Transverse colon (tissue), 4 donors: ENCODE measurements at regions not wholly inside any gene's neighbourhood (a gene's known extent, or its start where the extent isn't known, plus 50 kb on each side); places are given as distances from the start of the nearest gene placed in this dataset.

Experiments used
- DNase-seq: peaks from one replicate; pipeline ENCODE4 v3.0.0-alpha.2; 2019
- H3K27ac ChIP-seq, 4 donors: fragments of 200-600 bp; sonication (generic); 2 replicates each; pipeline ENCODE4 v1.5.1; 2016 to 2018; ENCODE audit warnings: inconsistent platforms in 4 of 4
- H3K27me3 ChIP-seq: fragments of 200-600 bp; sonication (generic); 2 replicates; pipeline ENCODE4 v1.5.1; 2017; ENCODE audit warnings: inconsistent platforms
- H3K36me3 ChIP-seq, 4 donors: fragments of 200-600 bp; sonication (generic); 2 replicates each; pipeline ENCODE4 v1.5.1; 2017 to 2019; ENCODE audit warnings: inconsistent platforms in 4 of 4
- H3K4me1 ChIP-seq, 4 donors: fragments of 200-600 bp; sonication (generic); 2 replicates each; pipeline ENCODE4 v1.5.1; 2017 to 2020; ENCODE audit warnings: inconsistent platforms in 4 of 4
- H3K4me3 ChIP-seq, 4 donors: fragments of 200-600 bp; sonication (generic); 1 replicate in 1 of 4; 2 replicates in 3 of 4; pipeline versions ENCODE4 v1.5.1 to v1.6.1; 2017 to 2019; ENCODE audit warnings: inconsistent platforms in 4 of 4
- H3K9me3 ChIP-seq, 2 donors: fragments of 200-600 bp; sonication (generic); 2 replicates each; pipeline ENCODE4 v1.5.1; 2017 to 2019; ENCODE audit warnings: inconsistent platforms in 2 of 2
- EP300 ChIP-seq: sonication (generic); formaldehyde crosslinking; IDR thresholded peaks from one replicate; pipeline ENCODE4 v1.6.1; 2017; ENCODE audit warnings: antibody characterized with exemption, low read depth
- POLR2A ChIP-seq: fragments of 450-650 bp; IDR thresholded peaks from one replicate; pipeline ENCODE4 v1.6.1; 2016; ENCODE audit warnings: antibody characterized with exemption, mild to moderate bottlenecking, moderate library complexity
- POLR2AphosphoS5 ChIP-seq, 3 donors: sonication (generic); formaldehyde crosslinking; IDR thresholded peaks; one replicate each; pipeline ENCODE4 v1.6.1; 2016; ENCODE audit warnings: antibody characterized with exemption in 3 of 3
- WGBS, 2 donors: methylation state at CpG; one replicate each; pipeline ENCODE4 v1.1.5; 2018; ENCODE audit warnings: low coverage in 1 of 2; 5-methylcytosine and 5-hydroxymethylcytosine counted together
- in situ Hi-C, 4 donors: fragments of 200-750 bp; cut with MboI; loops; one replicate each; pipeline versions ENCODE4 v1.15.0 to v1.15.1; 2017; ENCODE audit warnings: low sequenced_read_pairs in 3 of 4, low pct_ligation_motif_present in 1 of 4, low pct_unique_long_range_greater_than_20kb in 1 of 4
- intact Hi-C: fragments of 100-400 bp; cut with DNase I; formaldehyde crosslinking; loops from one replicate; pipeline ENCODE4 v1.15.1; 2023; ENCODE audit warnings: low total_unique reads
- TF ChIP-seq, protein P1 (sequence below), 5 experiments: fragments of 200-600 bp in 3 of 5; fragments of 450-650 bp in 2 of 5; sonication (generic) in 3 of 5; IDR thresholded peaks; 1 replicate in 2 of 5; 2 replicates in 3 of 5; pipeline ENCODE4 v1.5.1; 2016 to 2017; ENCODE audit warnings: antibody characterized with exemption in 5 of 5, inconsistent platforms in 3 of 5, mild to moderate bottlenecking in 2 of 5, moderate library complexity in 1 of 5

DNA sequence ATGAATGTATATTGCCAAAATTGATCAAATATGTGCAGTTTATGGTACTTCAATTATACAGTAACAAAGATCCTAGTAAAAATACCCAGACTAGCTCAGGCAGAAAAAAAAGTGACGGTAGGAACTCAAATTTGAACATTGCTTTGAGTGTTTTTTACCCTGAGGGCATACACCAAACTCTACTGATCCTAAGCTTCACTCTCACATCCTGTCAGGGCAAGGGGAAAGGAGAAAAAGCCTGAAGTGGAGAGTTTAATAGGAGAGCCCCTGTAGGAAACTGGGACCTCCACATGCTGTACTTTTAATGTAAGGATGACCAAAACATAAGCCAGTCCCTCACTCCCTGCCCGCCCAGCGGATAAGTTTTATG is 59.8 kb upstream of the GNG12 start:
- intact Hi-C loops = no loop called here
- Histone ChIP-seq H3K9me3 (no peaks in the 10 kb centered on the region), H3K4me1 (peaks cover 0 to 8% (median 4%) of the 10 kb centered on the region in 4 donors), H3K36me3 (no peaks in the 10 kb centered on the region), H3K4me3 (no peak overlapping the region), H3K27me3 (no peaks in the 10 kb centered on the region), H3K27ac (no peak overlapping the region)
- TF ChIP-seq POLR2A (no peak), POLR2AphosphoS5 (IDR thresholded peaks at IDR 0.05) (no peak), EP300 (no peak)
- TF ChIP-seq, protein P1, sequence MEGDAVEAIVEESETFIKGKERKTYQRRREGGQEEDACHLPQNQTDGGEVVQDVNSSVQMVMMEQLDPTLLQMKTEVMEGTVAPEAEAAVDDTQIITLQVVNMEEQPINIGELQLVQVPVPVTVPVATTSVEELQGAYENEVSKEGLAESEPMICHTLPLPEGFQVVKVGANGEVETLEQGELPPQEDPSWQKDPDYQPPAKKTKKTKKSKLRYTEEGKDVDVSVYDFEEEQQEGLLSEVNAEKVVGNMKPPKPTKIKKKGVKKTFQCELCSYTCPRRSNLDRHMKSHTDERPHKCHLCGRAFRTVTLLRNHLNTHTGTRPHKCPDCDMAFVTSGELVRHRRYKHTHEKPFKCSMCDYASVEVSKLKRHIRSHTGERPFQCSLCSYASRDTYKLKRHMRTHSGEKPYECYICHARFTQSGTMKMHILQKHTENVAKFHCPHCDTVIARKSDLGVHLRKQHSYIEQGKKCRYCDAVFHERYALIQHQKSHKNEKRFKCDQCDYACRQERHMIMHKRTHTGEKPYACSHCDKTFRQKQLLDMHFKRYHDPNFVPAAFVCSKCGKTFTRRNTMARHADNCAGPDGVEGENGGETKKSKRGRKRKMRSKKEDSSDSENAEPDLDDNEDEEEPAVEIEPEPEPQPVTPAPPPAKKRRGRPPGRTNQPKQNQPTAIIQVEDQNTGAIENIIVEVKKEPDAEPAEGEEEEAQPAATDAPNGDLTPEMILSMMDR (IDR thresholded peaks at IDR 0.05) = no peak
- WGBS, 2 donors = 78 to 86% methylated on average over 3 of the region's 3 CpGs
- in situ Hi-C loops = no loop called here
- no peak for DNase-seq

DNA sequence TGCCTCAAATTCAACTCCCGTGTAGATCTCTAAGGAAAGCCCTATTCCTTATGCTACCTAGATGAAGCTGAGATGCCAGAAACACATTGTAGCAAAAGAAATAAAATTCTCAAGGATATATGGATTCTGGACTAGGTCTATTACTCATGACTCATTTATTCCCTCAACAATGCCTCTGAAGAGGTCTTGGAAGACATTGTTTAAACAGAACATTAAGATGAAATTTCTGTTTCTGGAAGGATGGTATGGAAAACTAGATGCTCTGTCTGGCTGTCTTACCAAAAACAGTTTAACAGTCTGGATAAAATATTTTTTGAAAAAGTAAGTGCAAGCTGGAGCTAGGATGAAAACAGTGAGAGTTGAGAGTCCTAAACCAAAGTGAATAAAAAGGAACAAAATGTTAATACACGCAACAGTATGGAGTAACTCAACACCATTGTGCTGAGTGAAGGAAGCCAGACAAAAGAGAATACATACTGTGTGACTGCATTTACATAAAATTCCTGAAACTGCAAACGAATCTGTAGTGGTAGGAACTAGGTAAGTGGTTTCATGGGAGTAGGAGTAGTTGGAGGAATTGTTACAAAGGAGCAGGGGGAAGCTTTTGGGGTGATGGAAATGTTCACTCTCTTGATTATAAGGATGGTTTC is 59.3 kb upstream of the GNG12 start:
- Histone ChIP-seq H3K36me3 (no peaks in the 10 kb centered on the region), H3K27me3 (no peaks in the 10 kb centered on the region), H3K27ac (no peak overlapping the region), H3K4me1 (peaks cover 0 to 5% (median 4%) of the 10 kb centered on the region in 4 donors), H3K4me3 (no peak overlapping the region), H3K9me3 (no peaks in the 10 kb centered on the region)
- WGBS, 2 donors = 52 to 60% methylated on average over 3 of the region's 3 CpGs
- in situ Hi-C loops = no loop called here
- no peak for DNase-seq
- intact Hi-C loops = no loop called here
- TF ChIP-seq POLR2AphosphoS5 (IDR thresholded peaks at IDR 0.05) = no peak
- TF ChIP-seq POLR2A = no peak
- TF ChIP-seq, protein P1 (IDR thresholded peaks at IDR 0.05) = no peak
- no peak for TF ChIP-seq EP300

DNA sequence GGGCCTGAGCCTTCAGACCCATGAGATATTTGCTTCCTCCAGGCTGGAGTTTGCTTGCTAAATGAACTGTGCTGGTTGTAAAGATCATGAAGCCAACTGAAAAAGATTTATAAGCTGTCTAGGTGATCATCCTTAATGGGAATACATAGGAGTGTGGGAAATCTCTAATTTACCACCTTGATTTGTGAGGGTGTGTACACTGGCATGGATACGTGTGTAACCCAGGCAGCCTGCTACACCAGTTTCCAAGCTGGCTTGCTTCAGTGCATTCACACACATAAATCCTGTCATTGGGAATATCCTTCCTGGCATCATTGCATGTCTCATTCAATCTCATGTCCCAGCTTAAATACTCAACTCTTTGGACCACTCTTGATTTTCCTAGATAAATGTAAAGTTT is 57.6 kb upstream of the GNG12 start:
- in situ Hi-C loops = no loop called here
- WGBS, 2 donors = 85% methylated on average over 1 of the region's 1 CpG; no CpG with 5 or more reads in 1 of the 2 donors
- TF ChIP-seq EP300 = no peak
- TF ChIP-seq, protein P1 (IDR thresholded peaks at IDR 0.05) = no peak
- no peak for TF ChIP-seq POLR2AphosphoS5 (IDR thresholded peaks at IDR 0.05)
- TF ChIP-seq POLR2A = no peak
- intact Hi-C loops = no loop called here
- DNase-seq = no peak
- no peak overlapping the region for H3K27ac ChIP-seq
- H3K36me3 ChIP-seq = no peaks in the 10 kb centered on the region
- no peak overlapping the region for H3K4me3 ChIP-seq
- H3K4me1 ChIP-seq = peaks cover 0 to 4% (median 0%) of the 10 kb centered on the region in 4 donors
- no peaks in the 10 kb centered on the region for H3K9me3 ChIP-seq
- H3K27me3 ChIP-seq = no peaks in the 10 kb centered on the region

DNA sequence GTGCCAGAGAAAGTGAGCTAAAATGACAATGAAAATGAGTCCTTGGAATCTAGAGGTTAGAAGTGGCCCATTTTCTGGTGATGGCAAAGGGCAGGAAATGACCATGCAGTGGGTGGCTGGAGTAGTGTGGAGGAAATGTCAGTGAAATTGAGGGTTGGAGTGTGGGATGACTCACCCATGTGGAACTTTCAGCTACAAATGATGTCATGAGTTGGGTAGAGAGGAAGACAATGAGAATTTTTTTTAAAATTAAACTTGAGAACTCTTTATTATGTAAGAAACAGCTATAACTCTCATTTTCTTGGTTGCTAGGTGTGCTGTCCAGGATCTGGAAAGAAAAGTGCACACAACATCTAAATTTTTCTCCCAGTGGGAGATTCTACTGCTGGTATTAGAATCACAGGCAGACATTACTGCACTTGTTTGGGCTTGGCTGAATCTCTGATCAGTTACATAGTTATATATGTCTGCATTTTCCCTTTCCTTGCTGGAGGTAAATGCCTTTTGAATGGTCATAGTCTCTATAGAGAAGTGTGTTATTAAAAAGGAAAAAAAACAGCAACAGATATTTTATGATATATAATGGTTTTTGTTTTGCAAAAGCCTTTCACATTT is 56.8 kb upstream of the GNG12 start:
- TF ChIP-seq POLR2A = no peak
- TF ChIP-seq, protein P1 (IDR thresholded peaks at IDR 0.05) = no peak
- no peak for TF ChIP-seq EP300
- TF ChIP-seq POLR2AphosphoS5 (IDR thresholded peaks at IDR 0.05) = no peak
- in situ Hi-C loops = no loop called here
- H3K9me3 ChIP-seq = no peaks in the 10 kb centered on the region
- DNase-seq = no peak
- no peaks in the 10 kb centered on the region for H3K36me3 ChIP-seq
- H3K4me3 ChIP-seq = no peak overlapping the region
- intact Hi-C loops = no loop called here
- peaks cover 0 to 4% (median 0%) of the 10 kb centered on the region in 4 donors for H3K4me1 ChIP-seq
- no peaks in the 10 kb centered on the region for H3K27me3 ChIP-seq
- no peak overlapping the region for H3K27ac ChIP-seq
